HUES48 (cell line): ENCODE measurements at regions not wholly inside any gene's neighbourhood (a gene's known extent, or its start where the extent isn't known, plus 50 kb on each side); places are given as distances from the start of the nearest gene placed in this dataset.
"Not testable (repeated sequence)": the region's sequence is repeated elsewhere in the genome, so short reads cannot be mapped to it uniquely, and the experiment has no call there.

Experiments used
- H3K27ac ChIP-seq: one replicate; pipeline ENCODE4 v1.7.0; 2013; ENCODE audit warnings: low read depth, low read length, inconsistent platforms
- H3K27me3 ChIP-seq: 2 replicates; pipeline ENCODE4 v1.6.1; 2013; ENCODE audit warnings: mild to moderate bottlenecking, low read length; ENCODE audit not compliant: control insufficient read depth, insufficient read depth
- H3K36me3 ChIP-seq: 2 replicates; pipeline ENCODE4 v1.6.1; 2013; ENCODE audit warnings: low read length; ENCODE audit not compliant: control insufficient read depth, insufficient read depth
- H3K4me1 ChIP-seq: 2 replicates; pipeline ENCODE4 v1.6.1; 2013; ENCODE audit warnings: mild to moderate bottlenecking, low read length; ENCODE audit not compliant: control insufficient read depth, insufficient read depth
- H3K4me3 ChIP-seq: 2 replicates; pipeline ENCODE4 v1.5.1; 2013; ENCODE audit warnings: mild to moderate bottlenecking, low read depth, low read length
- H3K9ac ChIP-seq: 2 replicates; pipeline ENCODE4 v1.6.1; 2013; ENCODE audit warnings: mild to moderate bottlenecking, low read depth, low read length, moderate library complexity
- H3K9me3 ChIP-seq: 2 replicates; pipeline ENCODE4 v1.6.1; 2013; ENCODE audit warnings: low read length; ENCODE audit not compliant: control insufficient read depth, insufficient read depth

DNA sequence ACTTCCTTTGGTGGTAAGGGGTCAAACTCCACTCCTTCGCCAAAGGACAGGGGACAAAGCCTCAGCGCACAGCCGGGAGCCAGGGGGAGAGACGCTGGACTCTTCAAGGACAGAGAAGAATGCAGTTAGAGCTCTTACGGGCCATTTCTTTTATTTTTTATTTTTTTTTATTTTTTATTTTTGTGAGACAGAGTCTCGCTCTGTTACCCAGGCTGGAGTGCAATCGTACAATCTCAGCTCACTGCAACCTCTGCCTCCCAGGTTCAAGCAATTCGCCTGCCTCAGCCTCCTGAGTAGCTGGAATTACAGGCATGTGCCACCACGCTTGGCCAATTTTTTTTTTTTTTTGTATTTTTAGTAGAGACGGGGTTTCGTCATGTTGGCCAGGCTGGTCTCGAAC lies 93.2 kb upstream of the RPH3AL start, which contains the start of gene RFLNB:
TSS of gene RFLNB (minus strand) at position 101 of the 400 bp plus-strand sequence.
- H3K4me3 ChIP-seq, H3K27ac ChIP-seq, H3K9ac ChIP-seq, H3K9me3 ChIP-seq, H3K4me1 ChIP-seq, H3K27me3 ChIP-seq: not testable (repeated sequence)
- peaks cover 29% of the 10 kb centered on the region; the same call in 1 of the 2 replicates for H3K36me3 ChIP-seq

DNA sequence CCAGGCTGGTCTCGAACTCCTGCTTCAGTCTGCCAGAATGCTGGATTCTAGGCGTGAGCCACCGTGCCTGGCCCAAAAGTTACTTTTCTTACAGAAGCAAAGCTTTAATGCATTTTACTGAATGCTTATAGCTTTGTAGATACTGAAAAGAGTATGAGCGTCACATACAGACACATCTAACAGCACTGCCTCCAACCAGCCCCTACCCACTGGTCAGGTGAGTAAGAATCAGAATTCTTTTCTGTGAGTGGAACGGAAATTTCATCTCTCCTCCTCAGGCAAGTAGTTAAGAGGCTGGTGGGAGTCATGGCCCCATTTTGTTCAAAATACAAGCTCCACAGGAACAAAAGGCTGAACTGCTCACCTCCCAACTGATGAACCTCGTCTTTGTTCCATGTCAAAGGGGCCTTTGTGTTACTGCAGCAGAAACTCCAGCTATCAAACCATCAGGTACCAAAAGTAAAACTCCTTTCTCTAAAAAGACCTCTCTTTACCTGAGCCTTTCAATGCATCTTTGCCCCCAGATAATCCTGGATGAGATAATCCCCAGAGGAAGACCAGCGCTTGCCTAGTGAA lies 92.4 kb upstream of the RPH3AL start:
- Histone ChIP-seq H3K27ac (no peak overlapping the region), H3K9ac (no peak overlapping the region), H3K4me3 (no peak overlapping the region)

DNA sequence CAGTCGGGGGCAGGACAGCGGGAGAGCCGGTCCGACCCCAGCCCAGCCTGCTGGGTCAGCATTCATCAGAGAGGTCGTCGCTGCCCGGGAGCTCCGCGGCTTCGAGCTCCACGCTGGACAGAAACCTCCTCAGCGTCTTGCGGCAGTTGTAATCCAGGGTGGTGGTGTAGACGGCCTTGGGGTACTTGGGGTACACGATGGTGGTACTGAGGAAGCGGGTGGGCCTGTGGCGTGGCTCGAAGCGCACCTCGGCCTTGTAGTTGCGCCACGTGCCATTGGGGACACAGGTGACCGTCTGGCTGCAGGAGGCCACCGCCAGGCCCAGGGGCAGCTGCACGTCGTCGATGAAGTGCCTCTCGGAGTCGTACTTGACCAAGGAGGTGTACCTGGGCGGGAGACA lies 90.5 kb upstream of the RPH3AL start:
- no peak overlapping the region for H3K4me3 ChIP-seq
- H3K27me3 ChIP-seq, result no peaks in the 10 kb centered on the region
- no peaks in the 10 kb centered on the region for H3K4me1 ChIP-seq
- peaks cover 29% of the 10 kb centered on the region; the same call in 1 of the 2 replicates for H3K36me3 ChIP-seq
- H3K9me3 ChIP-seq, result no peaks in the 10 kb centered on the region
- H3K9ac ChIP-seq, result no peak overlapping the region
- no peak overlapping the region for H3K27ac ChIP-seq

More for the DNA sequence above, 92.4 kb upstream of the RPH3AL start:
- H3K36me3 ChIP-seq, result peaks cover 29% of the 10 kb centered on the region; the same call in 1 of the 2 replicates
- H3K27me3 ChIP-seq, result no peaks in the 10 kb centered on the region
- no peaks in the 10 kb centered on the region for H3K9me3 ChIP-seq
- no peaks in the 10 kb centered on the region for H3K4me1 ChIP-seq

DNA sequence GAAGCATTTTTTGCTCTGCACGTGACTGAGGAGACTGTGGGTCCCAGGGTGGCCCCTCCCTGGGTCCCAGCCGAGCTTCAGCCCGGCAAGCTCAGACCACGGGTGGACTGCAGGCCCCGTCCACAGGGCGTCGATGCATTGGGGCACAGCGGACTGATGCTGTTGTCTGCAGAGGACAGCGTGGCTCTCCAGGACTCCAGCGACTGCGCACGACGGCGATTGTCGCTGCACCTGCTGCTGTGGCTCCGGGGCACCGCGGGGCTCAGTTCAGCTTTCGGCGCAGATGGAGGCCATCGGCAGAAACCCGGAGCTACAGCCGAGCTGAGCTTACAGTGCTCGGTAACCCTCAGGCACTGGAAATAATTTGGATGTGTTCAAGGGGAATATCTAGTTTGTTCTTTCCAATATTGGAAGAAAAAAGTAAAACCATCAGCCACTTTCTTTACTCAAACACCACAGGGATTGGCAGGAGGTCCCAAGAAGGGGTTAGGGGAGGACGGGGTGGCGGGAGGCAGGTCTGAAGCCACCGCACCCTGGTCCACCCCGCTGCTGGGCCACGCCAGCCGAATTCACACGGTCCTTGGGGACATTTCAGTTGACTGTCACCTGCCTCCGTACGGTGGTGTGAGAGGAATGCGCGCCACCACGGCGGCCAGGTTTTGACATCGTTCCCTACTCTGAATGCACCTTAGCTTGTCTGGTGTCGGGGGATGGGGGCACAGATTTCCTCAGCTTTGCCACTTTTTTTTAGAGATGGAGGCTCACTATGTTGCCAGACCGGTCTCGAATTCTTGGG lies 88.7 kb upstream of the RPH3AL start:
- no peaks in the 10 kb centered on the region for H3K27me3 ChIP-seq

DNA sequence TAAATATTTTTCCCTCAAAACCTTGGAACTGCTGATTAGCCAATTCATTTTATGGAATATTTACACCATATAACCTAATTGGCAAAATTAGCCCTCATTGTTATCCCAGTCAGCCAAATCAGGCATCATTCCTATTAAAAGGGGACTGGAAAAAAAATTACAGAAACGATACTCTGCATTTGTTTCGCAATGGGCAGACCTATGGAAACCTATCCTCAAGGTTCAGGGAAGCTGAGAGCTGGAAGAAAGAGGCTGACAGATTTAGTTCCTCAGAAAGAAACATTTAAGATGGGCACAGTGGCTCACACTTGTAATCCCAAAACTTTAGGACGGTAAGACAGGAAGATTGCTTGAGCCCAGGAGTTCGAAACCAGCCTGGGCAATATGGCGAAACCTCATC lies 85.6 kb upstream of the RPH3AL start:
- H3K36me3 ChIP-seq, result peaks cover 12% of the 10 kb centered on the region; the same call in 1 of the 2 replicates
- no peak overlapping the region for H3K27ac ChIP-seq
- no peak overlapping the region for H3K4me3 ChIP-seq
- no peak overlapping the region for H3K9ac ChIP-seq
- H3K4me1 ChIP-seq, result no peaks in the 10 kb centered on the region
- H3K27me3 ChIP-seq, result no peaks in the 10 kb centered on the region
- peaks cover 11% of the 10 kb centered on the region for H3K9me3 ChIP-seq

More for the DNA sequence above, 88.7 kb upstream of the RPH3AL start:
- peaks cover 29% of the 10 kb centered on the region; the same call in 1 of the 2 replicates for H3K36me3 ChIP-seq
- no peak overlapping the region for H3K27ac ChIP-seq
- H3K4me3 ChIP-seq, result no peak overlapping the region
- peaks cover 5% of the 10 kb centered on the region; the same call in 1 of the 2 replicates for H3K9me3 ChIP-seq
- H3K9ac ChIP-seq, result no peak overlapping the region
- H3K4me1 ChIP-seq, result no peaks in the 10 kb centered on the region

GRCh38 chr17:437545-437944 lies 84.9 kb upstream of the RPH3AL start:
- peaks cover 6% of the 10 kb centered on the region; the same call in 1 of the 2 replicates for H3K36me3 ChIP-seq
- no peak overlapping the region for H3K27ac ChIP-seq
- no peak overlapping the region for H3K4me3 ChIP-seq
- H3K9me3 ChIP-seq, result peaks cover 11% of the 10 kb centered on the region
- H3K4me1 ChIP-seq, result no peaks in the 10 kb centered on the region
- no peak overlapping the region for H3K9ac ChIP-seq
- H3K27me3 ChIP-seq, result no peaks in the 10 kb centered on the region

DNA sequence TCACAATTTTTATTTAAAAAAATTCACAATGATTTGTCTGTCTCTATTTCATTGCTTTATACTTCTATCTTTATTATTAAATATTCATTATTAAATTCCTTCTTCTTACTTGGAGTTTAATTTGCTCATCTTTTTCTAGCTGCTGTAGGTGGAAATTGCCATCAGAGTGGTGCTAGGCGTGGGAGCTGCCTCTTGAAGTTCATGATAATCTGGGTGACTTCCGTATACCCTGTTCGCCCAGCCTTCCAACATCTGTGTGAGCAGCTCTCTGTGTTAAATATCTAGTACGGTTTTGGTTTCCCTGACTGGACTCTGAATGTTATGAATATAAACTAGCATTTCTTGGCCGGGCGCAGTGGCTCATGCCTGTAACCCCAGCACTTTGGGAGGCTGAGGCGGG lies 84.0 kb upstream of the RPH3AL start:
- H3K9me3 ChIP-seq, result peaks cover 11% of the 10 kb centered on the region

DNA sequence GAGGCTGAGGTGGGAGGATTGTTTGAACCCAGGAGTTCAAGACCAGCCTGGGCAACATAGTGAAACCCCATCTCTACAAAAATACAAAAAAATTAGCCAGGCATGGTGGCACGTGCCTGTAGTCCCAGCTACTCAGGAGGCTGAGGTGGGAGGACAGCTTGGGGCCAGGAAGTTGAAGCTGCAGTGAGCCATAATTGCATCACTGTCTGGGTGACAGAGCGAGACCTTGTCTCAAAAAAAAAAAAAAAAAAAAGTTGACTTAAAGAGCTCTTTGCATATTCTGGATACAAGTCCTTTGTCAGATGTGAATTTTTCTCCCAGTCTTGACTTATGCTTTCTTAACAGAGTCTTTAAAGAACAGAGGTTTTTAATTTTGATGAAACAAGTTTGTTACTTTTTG lies 79.9 kb upstream of the RPH3AL start:
- H3K36me3 ChIP-seq, H3K27ac ChIP-seq, H3K9ac ChIP-seq, H3K27me3 ChIP-seq, H3K4me1 ChIP-seq, H3K4me3 ChIP-seq: not testable (repeated sequence)
- H3K9me3 ChIP-seq, result peaks cover 12% of the 10 kb centered on the region

More for the DNA sequence above, 84.0 kb upstream of the RPH3AL start:
- H3K27me3 ChIP-seq, result no peaks in the 10 kb centered on the region
- no peak overlapping the region for H3K4me3 ChIP-seq
- no peak overlapping the region for H3K27ac ChIP-seq
- H3K4me1 ChIP-seq, result no peaks in the 10 kb centered on the region
- no peak overlapping the region for H3K9ac ChIP-seq
- H3K36me3 ChIP-seq, result no peaks in the 10 kb centered on the region

DNA sequence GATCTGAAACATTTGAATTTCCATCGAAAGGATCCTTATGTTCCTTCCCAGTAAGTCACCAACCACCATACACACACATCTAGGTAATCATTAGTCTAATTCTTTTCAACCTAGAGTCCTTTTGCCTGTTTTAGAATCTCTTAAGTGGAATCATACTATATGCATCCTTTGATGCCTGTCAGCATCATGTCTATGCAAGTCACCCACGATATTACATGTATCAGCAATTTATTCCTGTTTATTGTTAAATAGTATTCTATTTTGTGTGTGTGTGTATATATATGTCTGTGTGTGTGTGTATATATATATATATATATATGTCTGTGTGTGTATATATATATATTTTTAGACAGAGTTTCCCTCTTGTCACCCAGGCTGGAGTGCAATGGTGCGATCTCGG lies 78.9 kb upstream of the RPH3AL start:
- Histone ChIP-seq H3K9ac (no peak overlapping the region), H3K36me3 (no peaks in the 10 kb centered on the region), H3K9me3 (peaks cover 9% of the 10 kb centered on the region), H3K27ac (no peak overlapping the region), H3K4me3 (no peak overlapping the region), H3K27me3 (no peaks in the 10 kb centered on the region), H3K4me1 (peaks cover 6% of the 10 kb centered on the region)

GRCh38 chr17:429589-429988 lies 77.0 kb upstream of the RPH3AL start:
- Histone ChIP-seq H3K4me3 (no peak overlapping the region), H3K9ac (no peak overlapping the region), H3K27me3 (no peaks in the 10 kb centered on the region), H3K27ac (no peak overlapping the region), H3K4me1 (peaks cover 6% of the 10 kb centered on the region), H3K36me3 (no peaks in the 10 kb centered on the region), H3K9me3 (peaks cover 3% of the 10 kb centered on the region; the same call in 1 of the 2 replicates)

- Histone ChIP-seq H3K9me3 (peaks cover 3% of the 10 kb centered on the region; the same call in 1 of the 2 replicates), H3K9ac (no peak overlapping the region), H3K4me1 (peaks cover 6% of the 10 kb centered on the region), H3K27me3 (no peaks in the 10 kb centered on the region), H3K4me3 (no peak overlapping the region), H3K36me3 (no peaks in the 10 kb centered on the region), H3K27ac (no peak overlapping the region)
Observed at GRCh38 chr17:428414-428813, 75.8 kb upstream of the RPH3AL start.
